ENCODE measurements at regions not wholly inside any gene's neighbourhood (a gene's known extent, or its start where the extent isn't known, plus 50 kb on each side); places are given as distances from the start of the nearest gene placed in this dataset.
A peak's percentile ranks its signal among the peaks of the same experiment; 100 is the strongest.

- ChIA-PET CTCF (no interaction called here), POLR2A (ENCODE audit: low non-redundant PET) (no interaction called here)
- no peak for TF ChIP-seq CTCF (conservative IDR thresholded peaks at IDR 0.05; ENCODE audit: low read depth)
- H3K27ac ChIP-seq = no peak overlapping the region
- DNase-seq (ENCODE audit: low spot score) = no peak
These were observed 159.6 kb upstream of the WDR1 start for GRCh38 chr4:10276152-10276551.

- no peak for TF ChIP-seq CTCF (conservative IDR thresholded peaks at IDR 0.05; ENCODE audit: low read depth)
- DNase-seq (ENCODE audit: low spot score) = no peak
- CTCF ChIA-PET = no interaction called here
- POLR2A ChIA-PET (ENCODE audit: low non-redundant PET) = no interaction called here
- no peak overlapping the region for H3K27ac ChIP-seq
These were observed 159.1 kb upstream of the WDR1 start for GRCh38 chr4:10275696-10276095.

- TF ChIP-seq CTCF (conservative IDR thresholded peaks at IDR 0.05; ENCODE audit: low read depth) = no peak
- ChIA-PET CTCF (no interaction called here), POLR2A (ENCODE audit: low non-redundant PET) (no interaction called here)
- no peak overlapping the region; the same call in 1 of the 2 replicates for H3K27ac ChIP-seq
- DNase-seq (ENCODE audit: low spot score) = peak; percentile 15
These were observed 156.4 kb upstream of the WDR1 start for GRCh38 chr4:10273030-10273429.

DNA sequence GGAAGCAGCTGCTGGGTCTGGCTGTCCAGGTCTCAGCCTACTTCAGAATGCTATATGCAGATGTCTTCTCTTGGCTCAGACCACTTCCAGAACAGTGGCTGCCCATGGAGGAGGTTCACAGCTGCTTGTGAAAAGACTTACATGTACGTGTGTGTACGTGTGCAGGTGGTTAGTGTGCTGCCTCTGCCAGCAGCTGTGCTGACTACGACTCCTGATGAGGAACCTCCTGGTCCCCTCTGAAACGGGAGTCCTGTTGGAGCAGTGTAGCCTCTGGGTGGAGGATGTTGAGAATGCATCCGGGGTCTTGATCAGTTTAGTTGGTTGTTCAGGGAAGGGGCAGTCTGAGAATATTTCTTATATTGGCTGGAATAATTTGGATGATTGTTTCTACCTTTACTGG is 155.9 kb upstream of the WDR1 start:
- H3K27ac ChIP-seq = peak overlapping the region; percentile 63
- no peak for DNase-seq (ENCODE audit: low spot score)
- TF ChIP-seq CTCF (conservative IDR thresholded peaks at IDR 0.05; ENCODE audit: low read depth) = no peak
- POLR2A ChIA-PET (ENCODE audit: low non-redundant PET) = no interaction called here
- CTCF ChIA-PET = no interaction called here

GRCh38 chr4:10267066-10267465 is 150.5 kb upstream of the WDR1 start:
- no peak for DNase-seq (ENCODE audit: low spot score)
- CTCF ChIA-PET = no interaction called here
- no peak overlapping the region for H3K27ac ChIP-seq
- POLR2A ChIA-PET (ENCODE audit: low non-redundant PET) = no interaction called here
- TF ChIP-seq CTCF (conservative IDR thresholded peaks at IDR 0.05; ENCODE audit: low read depth) = no peak

- TF ChIP-seq CTCF (conservative IDR thresholded peaks at IDR 0.05; ENCODE audit: low read depth) = no peak
- H3K27ac ChIP-seq = no peak overlapping the region
- DNase-seq (ENCODE audit: low spot score) = no peak
- POLR2A ChIA-PET (ENCODE audit: low non-redundant PET) = no interaction called here
- CTCF ChIA-PET = no interaction called here
These were observed 144.2 kb upstream of the WDR1 start for GRCh38 chr4:10260777-10261176.

GRCh38 chr4:10259976-10260375 is 143.4 kb upstream of the WDR1 start:
- ChIA-PET POLR2A (ENCODE audit: low non-redundant PET) (no interaction called here), CTCF (no interaction called here)
- no peak overlapping the region for H3K27ac ChIP-seq
- no peak for TF ChIP-seq CTCF (conservative IDR thresholded peaks at IDR 0.05; ENCODE audit: low read depth)
- DNase-seq (ENCODE audit: low spot score) = no peak
